Stimulated activated naive CD8-positive, alpha-beta T cell treated with anti-CD3 and anti-CD28 coated beads, Interleukin-15, Interleukin-2, amounts not matched to agents 100 U/mL and 50 U/mL, for 24 hours (primary cell): ENCODE measurements at regions not wholly inside any gene's neighbourhood (a gene's known extent, or its start where the extent isn't known, plus 50 kb on each side); places are given as distances from the start of the nearest gene placed in this dataset.

Experiments
- ATAC-seq: fragments of 150-1000 bp; cut with Tn5 transposase; one replicate; pipeline ENCODE4 v1.10.0; 2021
- DNase-seq: peaks from one replicate; pipeline ENCODE4 v3.0.0; 2021

GRCh38 chr6:169887529-169888140, 136.2 kb downstream of the ERMARD start:
- no peak for ATAC-seq
- no peak for DNase-seq

DNA sequence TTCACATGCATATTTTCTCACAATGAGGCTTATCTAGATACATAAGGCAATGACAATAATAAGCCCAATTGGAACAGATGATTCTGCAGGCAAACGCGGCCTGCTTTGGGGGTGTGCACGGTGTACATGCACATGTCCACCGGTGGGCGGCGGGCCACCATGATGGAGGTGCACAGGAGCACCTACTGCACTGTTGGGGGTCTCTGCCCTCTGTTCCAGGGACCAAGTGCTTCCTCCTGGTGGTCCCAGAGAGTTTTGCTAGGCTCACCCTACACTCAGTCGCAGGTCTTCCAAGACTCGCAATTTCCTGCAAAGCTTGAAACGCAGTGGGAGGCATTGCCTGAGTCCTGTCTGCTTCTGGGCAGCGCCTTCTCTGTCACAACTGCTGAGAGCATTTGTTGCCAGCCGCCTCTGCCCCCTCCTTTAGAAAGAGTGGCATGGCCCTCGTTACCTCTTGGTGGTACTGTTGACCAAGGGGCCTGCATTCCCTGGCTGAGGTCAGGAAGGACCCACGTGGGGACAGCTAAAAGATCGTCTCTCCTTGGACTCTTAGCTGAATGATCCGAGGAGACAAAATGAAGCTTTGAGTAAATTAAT, 135.3 kb downstream of the ERMARD start:
- ATAC-seq, result no peak
- no peak for DNase-seq

- no peak for ATAC-seq
These were observed 134.4 kb downstream of the ERMARD start for GRCh38 chr6:169885831-169886230.

DNA sequence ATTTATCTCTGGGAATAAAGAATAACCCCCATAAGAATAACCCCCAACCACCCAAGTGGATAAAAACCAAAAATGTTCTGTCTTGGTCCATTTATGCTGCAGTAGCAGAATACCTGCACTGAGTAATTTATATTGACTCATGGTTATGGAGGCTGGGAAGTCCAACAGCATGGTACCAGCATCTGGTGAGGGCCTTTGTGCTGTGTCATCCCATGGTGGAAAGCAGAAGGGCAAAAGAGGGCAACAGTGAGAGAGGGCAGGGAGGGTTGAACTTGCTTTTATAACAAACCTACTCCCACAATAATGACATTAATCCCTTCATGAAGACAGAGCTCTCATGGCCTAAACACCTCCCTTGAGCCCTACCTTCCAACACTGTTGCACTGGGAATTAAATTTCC, 133.7 kb downstream of the ERMARD start:
- ATAC-seq, result no peak
- DNase-seq, result no peak

More at GRCh38 chr6:169885831-169886230, 134.4 kb downstream of the ERMARD start:
- no peak for DNase-seq

DNA sequence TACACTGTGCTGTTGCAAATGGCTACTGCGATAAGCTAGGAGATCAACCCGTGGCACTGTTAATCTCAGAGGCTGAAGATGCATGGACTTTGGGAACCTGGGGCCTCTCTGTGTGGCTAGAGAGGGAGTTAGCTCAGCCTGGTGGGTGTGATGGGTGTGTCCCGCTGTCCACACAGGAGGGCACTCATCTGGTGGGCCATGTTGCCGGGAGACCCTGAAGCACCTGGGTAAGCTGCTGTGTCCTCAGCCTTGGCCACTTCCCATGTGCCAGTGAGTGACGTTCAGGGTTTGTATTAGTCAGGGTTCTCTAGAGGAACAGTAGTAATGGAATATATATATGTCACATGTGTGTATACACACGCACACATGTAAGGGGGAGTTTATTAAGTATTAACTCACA, 132.7 kb downstream of the ERMARD start:
- ATAC-seq, result no peak

GRCh38 chr6:169883316-169883715, 131.9 kb downstream of the ERMARD start:
- ATAC-seq, result no peak

More for the DNA sequence above, 132.7 kb downstream of the ERMARD start:
- DNase-seq, result no peak

DNA sequence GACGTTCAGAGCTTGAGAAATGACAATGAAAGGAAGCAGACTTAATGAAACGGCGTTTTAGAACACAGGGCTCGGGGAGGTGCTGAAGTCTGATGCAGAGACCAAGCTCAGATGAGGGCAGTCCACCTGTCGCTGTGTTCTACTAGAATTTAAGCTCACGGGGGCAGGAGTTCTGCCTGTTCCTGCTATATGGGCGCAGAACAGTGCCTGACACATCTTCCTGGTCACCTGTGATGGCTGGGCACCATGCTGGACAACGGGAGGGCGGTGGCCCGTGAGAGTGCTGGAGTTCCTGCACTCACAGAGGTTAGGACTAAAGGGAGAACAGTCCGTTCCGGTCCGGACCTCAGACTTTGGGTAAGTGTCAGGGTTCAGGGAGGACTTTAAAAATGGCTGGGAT, 130.6 kb downstream of the ERMARD start:
- DNase-seq (no peak), ATAC-seq (no peak)

More at GRCh38 chr6:169883316-169883715, 131.9 kb downstream of the ERMARD start:
- DNase-seq, result no peak

GRCh38 chr6:169881398-169881797, 130.0 kb downstream of the ERMARD start:
- ATAC-seq, result no peak

DNA sequence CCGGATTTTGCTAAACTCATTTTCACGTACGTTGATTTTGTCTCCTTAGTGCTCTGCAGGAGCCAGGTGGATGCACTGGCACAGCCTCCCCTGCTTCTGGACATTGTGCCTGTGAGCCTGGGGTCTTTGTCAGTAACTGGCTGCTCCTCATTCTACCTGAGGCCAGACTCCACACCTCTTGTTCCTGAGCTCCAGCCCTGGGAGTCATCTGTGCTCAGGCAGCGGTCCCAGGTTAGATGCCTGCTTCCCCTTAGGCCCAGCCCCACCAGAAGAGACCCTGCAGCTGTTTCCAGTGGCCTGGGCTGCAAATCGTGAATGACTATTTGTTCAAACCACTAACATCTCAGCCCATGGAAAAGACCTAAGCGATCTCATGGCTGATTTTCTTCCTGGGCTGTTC, 129.1 kb downstream of the ERMARD start:
- DNase-seq (no peak), ATAC-seq (no peak)

More at GRCh38 chr6:169881398-169881797, 130.0 kb downstream of the ERMARD start:
- DNase-seq, result no peak

- DNase-seq (no peak), ATAC-seq (no peak)
These were observed 117.9 kb downstream of the ERMARD start for GRCh38 chr6:169869301-169869700.

GRCh38 chr6:169868458-169868857, 117.0 kb downstream of the ERMARD start:
- ATAC-seq, result peak; percentile 85
- DNase-seq, result peak; percentile 52

- no peak for ATAC-seq
- DNase-seq, result no peak
These were observed 116.3 kb downstream of the ERMARD start for GRCh38 chr6:169867751-169868191.

DNA sequence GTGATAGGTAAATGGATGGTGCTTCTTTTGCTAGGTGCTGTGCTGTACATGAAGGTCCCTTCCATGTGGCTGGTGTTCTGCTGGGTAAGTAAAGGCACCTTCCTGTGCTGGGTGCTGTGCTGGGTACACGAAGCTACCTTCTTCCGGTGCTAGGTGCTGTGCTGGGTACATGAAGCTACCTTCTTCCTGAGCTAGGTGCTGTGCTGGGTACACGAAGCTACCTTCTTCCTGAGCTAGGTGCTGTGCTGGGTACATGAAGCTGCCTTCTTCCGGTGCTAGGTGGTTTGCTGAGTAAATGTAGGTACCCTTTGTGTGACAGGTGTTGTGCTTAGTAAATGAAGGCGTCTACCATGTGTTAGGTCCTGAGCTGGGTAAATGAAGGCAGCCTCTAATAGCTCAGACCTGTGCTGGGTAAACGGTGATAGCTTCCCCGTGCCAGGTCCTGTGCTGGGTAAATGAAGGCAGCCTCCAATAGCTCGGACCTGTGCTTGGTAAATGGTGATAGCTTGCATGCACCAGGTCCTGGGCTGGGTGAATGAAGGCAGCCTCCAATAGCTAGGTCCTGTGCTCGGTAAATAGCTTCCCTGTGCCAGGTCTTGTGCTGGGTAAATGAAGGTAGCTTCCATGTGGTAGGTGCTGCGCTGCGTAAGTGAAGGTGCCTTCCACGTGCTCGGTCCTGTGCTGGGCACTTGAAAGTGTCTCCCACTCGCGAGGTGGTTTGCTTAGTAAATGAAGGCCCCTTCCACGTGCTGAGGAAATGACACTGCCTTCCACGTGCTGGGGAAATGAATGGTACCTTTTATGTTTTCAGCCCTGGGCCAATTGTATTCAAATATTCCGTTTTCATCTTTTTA, 115.5 kb downstream of the ERMARD start:
- ATAC-seq (no peak), DNase-seq (no peak)

- no peak for DNase-seq
- no peak for ATAC-seq
These were observed 114.7 kb downstream of the ERMARD start for GRCh38 chr6:169866140-169866534.

DNA sequence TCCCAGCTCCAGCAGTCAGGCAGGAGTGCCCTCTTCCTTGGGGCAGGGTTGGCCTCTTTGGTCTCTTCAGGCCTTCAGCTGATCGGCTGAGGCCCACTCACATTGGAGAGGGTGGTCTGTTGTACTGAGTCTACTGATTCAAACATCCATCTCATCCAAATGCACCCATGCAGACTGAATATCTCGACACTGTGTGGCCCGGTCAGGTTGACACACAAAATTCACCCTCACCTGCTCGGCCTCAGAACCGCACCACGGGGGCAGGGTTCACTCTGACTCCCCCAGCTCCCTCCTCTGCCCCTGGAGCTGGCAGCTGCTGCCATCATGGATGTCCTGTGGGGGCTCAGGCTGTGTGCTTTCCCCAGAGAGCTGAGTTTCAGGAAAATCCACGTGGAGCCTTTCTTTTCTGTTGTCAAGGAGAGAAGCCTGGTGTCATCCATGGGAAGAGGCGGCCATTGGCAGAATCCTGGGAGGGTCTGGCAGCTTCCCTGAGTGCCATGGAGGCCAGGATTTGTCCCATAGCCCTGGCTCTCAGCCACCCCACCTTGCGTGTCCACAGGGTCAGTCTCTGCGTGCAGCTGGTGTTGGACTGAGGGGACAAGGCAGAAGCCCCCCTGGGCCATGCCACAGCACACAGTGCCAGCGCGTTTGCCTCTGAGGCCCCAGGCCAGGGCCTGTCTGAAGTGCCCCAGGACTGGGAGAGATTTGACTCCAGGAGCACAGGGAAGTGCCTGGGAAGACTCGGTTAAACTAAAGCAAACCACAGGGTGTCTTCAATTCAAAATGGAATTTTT, 114.1 kb downstream of the ERMARD start:
- DNase-seq (no peak), ATAC-seq (no peak)

- no peak for ATAC-seq
These were observed 113.0 kb downstream of the ERMARD start for GRCh38 chr6:169864148-169865020.

DNA sequence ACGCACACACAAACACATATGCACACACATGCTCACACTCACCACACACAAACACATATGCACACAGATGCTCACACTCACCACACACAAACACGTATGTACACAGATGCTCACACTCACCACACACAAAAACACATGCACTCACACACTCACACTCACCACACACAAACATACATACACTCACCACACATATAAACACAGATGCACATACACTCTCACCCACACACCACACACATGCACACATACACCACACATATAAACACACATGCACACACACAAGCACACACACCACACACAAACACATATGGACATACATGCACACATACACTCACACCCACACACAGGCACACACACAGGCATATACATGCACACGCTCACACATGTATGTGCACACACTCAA, 112.3 kb downstream of the ERMARD start:
- DNase-seq (no peak), ATAC-seq (no peak)

More at GRCh38 chr6:169864148-169865020, 113.0 kb downstream of the ERMARD start:
- DNase-seq, result no peak

- DNase-seq (no peak), ATAC-seq (no peak)
These were observed 111.6 kb downstream of the ERMARD start for GRCh38 chr6:169862892-169863525.

GRCh38 chr6:169862043-169862891, 110.8 kb downstream of the ERMARD start:
- no peak for ATAC-seq
- no peak for DNase-seq
